Activated CD8-positive, alpha-beta memory T cell treated with anti-CD3 and anti-CD28 coated beads, Interleukin-2, amount 50 U/mL, for 1 hour (primary cell): ENCODE measurements at regions not wholly inside any gene's neighbourhood (a gene's known extent, or its start where the extent isn't known, plus 50 kb on each side); places are given as distances from the start of the nearest gene placed in this dataset.
A peak's percentile ranks its signal among the peaks of the same experiment; 100 is the strongest.
"Not testable (repeated sequence)": the region's sequence is repeated elsewhere in the genome, so short reads cannot be mapped to it uniquely, and the experiment has no call there.

Experiments used
- DNase-seq: peaks from one replicate; pipeline ENCODE4 v3.0.0-alpha.2; 2020; ENCODE audit errors: extremely low read depth

DNA sequence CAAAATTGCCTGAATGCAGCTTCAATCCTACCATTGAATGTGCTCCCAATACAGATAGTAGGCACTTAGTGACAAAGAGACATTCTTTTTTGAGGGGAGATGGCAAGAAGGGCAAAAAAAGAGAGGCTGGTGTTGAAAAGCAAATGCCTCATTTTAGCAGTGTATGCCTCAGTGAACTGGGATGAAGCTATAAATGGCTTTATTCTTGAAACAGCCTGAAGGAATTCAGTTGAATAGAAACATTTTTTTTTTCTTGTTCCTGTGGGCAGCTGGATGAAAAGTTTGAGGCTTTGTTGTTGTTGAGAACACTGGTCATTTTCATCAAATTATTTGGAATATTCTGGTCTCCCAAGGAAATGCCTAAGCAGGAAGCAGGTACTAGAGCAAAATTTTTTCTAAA, 228.9 kb downstream of the RNF144A start:
- no peak for DNase-seq

GRCh38 chr2:7154656-7155055, 237.4 kb downstream of the RNF144A start:
- DNase-seq, result no peak

- DNase-seq, result no peak
These were observed 244.3 kb downstream of the RNF144A start for GRCh38 chr2:7161501-7161900.

- DNase-seq, result no peak
These were observed 248.5 kb downstream of the RNF144A start for GRCh38 chr2:7165736-7166135.

DNA sequence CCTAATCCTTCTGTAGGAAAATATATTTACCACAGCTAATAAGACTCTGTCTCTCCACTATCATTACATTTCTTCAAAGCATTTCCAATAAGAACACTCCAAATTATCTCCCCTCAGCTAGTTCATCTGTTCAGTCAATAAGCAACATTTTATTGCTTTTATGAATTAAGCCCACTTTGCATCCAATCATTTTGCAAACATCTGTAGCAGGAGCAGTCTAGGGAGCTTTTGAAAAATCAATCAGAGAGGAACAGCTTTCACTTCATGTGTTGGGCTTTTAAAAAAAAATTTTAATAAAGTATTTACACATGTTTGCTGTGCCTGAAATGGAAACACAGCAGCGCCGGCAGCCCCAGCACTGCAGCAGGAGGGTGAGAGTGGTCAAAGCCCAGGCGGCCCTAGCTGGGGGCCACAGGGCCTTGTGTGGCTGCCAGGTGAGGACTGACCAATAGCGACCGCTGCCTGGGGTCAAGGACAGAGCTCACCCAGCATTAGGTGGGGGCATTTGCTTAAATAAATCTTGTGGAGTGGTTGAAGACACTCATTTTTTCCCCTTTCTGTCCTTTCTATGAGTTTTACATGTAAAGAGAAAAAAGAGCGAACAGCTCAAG, 250.7 kb downstream of the RNF144A start:
- no peak for DNase-seq

DNA sequence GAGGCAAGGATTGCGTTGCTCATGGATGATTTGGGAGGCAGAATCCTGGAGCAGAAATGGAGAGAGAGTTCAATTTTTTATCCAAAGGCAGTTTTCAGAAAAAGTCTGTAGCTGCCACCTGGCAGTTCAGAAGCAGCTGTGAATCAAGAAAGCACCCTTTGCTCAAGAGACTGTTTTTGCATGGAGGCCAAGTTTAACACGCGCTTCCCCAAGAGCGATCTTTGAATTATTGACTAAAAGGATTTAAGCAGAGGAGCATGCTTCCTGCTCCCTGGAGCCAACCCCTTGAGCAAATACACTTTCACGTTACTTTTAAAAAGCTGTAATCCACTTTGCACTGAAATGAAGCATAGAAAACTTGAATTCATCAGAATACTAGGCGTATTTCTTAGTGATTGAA, 252.4 kb downstream of the RNF144A start:
- DNase-seq, result no peak

DNA sequence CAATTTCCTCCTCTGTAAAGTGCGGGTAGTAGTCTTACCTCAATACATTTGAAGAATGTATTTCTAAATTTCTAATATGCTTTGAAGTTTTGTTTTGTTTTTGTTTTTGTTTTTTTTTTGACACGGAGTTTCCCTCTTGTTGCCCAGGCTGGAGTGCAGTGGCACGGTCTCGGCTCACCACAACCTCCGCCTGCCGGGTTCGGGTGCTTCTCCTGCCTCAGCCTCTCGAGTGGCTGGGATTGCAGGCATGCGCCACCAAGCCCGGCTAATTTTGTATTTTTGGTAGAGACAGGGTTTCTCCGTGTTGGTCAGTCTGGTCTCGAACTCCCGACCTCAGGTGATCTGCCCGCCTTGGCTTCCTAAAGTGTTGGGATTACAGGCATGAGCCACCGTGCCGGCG, 261.8 kb downstream of the RNF144A start:
- not testable (repeated sequence) for DNase-seq

DNA sequence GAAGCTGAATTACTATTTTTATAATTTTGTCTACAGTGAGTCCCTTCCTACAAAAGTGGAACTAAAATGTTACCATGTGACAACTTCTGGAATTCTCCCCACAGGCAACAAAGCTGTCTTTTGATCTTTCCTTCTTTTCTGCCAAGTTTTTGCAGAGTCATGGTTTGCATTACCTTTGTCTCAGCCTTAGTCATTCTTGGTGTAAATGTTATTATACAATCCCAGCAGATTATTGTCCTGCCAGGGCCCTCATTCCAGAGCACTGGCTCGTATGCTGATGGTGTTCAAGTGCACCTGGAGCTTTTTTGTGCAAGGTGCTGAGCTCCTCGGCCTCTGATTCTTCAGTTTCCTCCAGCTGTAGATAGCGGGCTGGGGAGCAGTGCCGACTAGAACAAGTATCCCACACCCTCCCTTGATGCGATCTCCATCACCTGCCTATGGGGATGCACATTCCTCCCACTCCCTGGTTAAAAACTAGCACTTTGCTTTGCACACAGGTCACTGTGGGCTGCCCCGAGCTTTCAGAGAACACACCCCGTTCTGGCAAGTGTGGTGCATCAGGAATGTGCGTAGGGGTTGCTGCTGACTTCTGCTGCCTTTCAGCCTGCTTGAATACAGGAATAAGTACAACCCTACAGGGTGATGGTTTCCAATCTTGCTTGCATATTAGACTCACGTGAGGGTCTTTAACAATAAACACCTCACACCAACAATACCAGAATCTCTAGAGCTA, 263.6 kb downstream of the RNF144A start:
- DNase-seq, result no peak

GRCh38 chr2:7182525-7182924, 265.3 kb downstream of the RNF144A start:
- DNase-seq, result no peak

DNA sequence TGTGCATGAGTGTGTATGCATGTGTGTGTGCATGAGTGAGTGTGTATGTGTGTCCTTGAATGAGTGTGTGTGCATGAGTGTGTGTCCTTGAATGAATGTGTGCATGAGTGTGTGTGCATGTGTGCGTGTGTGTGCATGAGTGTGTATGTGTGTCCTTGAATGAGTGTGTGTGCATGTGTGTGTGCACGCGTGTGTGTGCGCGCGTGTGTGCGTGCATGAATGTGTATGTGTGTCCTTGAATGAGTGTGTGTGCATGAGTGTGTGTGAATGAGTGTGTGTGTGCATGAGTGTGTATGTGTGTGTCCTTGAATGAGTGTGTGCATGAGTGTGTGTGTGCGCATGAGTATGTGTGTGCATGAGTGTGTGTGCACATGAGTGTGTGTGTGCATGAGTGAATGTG, 271.9 kb downstream of the RNF144A start:
- DNase-seq, result no peak

DNA sequence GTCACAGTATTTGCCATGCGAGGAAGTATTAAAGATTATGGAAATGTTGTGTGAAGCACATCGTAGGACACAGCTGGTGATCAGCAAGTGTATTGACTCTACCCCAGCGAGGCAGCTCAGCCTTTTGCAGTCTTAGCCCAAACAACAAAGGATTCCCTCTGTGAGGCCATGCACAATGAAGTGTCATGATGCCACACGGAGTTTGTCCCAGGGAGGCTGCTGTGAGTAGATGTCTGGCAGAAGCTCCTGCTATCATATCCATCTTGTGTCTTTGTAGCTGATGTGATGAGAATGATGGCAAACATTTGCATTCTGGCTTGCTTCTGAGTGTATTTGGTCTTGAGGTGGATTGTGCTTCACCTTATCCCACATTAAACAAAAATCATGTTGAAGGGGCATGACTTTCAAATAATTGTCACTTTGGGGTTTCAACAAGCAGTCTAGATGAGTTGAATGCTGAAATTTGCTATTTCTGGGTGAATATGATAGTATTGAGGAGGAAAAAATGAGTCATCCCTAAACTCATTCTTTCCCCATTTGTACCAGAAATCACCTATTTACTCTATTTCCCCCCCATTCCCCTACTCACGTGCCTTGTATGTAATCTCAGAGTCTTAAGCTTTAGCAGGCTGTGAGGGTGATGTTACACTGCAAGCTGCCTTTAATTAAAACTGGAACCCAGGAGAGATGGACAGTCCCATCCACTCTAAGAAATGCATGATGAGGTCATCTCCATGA, 273.5 kb downstream of the RNF144A start:
- DNase-seq, result no peak

- no peak for DNase-seq
These were observed 274.7 kb downstream of the RNF144A start for GRCh38 chr2:7191932-7192331.

DNA sequence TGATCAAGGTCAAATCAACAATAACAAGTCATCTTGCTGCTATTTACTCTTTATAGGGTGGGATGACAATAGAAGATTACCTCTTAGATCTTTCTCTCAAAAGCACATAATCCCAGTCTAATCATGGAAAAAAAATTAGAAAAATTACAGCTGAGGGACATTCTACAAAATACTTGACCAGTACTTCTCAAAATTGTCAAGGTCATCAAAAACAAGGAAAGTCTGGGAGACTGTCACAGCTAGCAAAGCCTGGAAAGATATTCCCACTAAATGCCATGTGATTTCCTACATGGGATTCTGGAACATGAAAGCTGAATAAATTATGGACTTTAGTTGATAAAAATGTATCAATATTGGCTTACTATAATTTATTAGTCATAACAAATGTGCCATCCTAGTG, 276.2 kb downstream of the RNF144A start:
- DNase-seq, result no peak

- DNase-seq, result no peak
These were observed 277.7 kb downstream of the RNF144A start for GRCh38 chr2:7194950-7195349.

- no peak for DNase-seq
These were observed 279.7 kb downstream of the RNF144A start for GRCh38 chr2:7196883-7197282.

GRCh38 chr2:7201851-7202250, 284.6 kb downstream of the RNF144A start:
- DNase-seq, result no peak

GRCh38 chr2:7203056-7203467, 285.9 kb downstream of the RNF144A start:
- peak; percentile 2 for DNase-seq

- DNase-seq, result no peak
These were observed 288.1 kb downstream of the RNF144A start for GRCh38 chr2:7205151-7205830.

DNA sequence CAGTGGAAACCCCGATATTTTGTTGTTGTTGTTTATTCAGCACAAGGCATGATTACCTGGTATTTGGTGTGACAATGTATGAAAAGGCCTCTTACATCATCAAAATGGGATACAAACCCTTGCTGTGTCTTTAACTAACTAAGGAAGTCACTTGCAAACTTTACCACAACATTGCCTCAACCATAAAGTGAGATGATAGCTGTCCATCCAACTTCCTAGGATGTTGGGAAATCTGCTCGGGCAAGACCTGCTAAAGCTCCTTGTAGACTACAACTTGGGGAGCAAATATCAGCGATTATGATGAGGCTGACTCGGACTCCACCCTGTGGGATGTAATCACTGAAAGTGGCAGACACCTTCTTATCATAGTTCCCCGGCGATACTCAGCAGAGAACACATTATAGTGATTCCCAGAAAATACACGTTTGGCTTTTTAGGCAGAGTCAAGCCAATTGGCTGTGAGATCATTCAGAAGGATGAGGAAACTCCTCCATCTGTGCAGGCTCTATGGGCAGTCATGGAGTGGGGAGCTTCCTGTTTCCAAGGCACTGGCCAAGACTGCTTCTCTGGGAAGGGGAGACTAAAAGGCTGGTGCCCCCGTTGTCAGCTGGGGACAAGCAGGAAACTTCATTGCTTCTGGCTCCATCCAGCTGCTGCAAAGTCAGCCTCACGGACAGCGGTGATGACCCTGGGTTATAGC, 289.0 kb downstream of the RNF144A start:
- DNase-seq, result no peak

GRCh38 chr2:7207631-7208030, 290.4 kb downstream of the RNF144A start:
- DNase-seq, result no peak

GRCh38 chr2:7209757-7210555, 292.7 kb downstream of the RNF144A start:
- no peak for DNase-seq
